Esophagus squamous epithelium (tissue), 4 donors: ENCODE measurements at regions not wholly inside any gene's neighbourhood (a gene's known extent, or its start where the extent isn't known, plus 50 kb on each side); places are given as distances from the start of the nearest gene placed in this dataset.

Source experiments
- POLR2A ChIP-seq, 4 donors: fragments of 450-650 bp; IDR thresholded peaks; one replicate each; pipeline ENCODE4 v1.6.1; 2017; ENCODE audit warnings: antibody characterized with exemption in 4 of 4, mild to moderate bottlenecking in 4 of 4, moderate library complexity in 3 of 4
- TF ChIP-seq, protein P1 (sequence below), 6 experiments: fragments of 450-650 bp in 4 of 6; fragments of 200-600 bp in 2 of 6; sonication (generic) in 2 of 6; IDR thresholded peaks; one replicate each; pipeline ENCODE4 v1.5.1; 2016 to 2019; ENCODE audit warnings: antibody characterized with exemption in 6 of 6, mild to moderate bottlenecking in 4 of 6, moderate library complexity in 4 of 6

DNA sequence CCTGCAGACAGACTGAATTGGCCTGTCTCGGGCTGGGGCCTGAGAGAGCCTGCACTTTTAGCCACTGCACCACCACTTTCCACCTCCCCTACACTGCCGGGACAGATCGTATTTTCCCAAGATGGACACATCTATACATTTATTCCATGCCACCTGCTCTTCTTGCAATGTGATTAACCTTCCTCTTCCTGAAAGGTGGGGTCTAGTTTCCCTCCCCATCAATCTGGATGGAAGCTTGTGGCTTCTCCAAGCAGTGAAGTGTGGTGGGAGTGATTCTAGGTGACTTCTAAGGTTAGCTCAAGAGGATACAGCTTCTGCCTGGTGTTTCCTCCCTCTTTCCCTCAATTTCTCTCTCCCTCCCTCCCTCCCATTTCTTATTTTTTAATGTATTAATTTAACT, 143.7 kb downstream of the GPCPD1 start:
- TF ChIP-seq, protein P1, sequence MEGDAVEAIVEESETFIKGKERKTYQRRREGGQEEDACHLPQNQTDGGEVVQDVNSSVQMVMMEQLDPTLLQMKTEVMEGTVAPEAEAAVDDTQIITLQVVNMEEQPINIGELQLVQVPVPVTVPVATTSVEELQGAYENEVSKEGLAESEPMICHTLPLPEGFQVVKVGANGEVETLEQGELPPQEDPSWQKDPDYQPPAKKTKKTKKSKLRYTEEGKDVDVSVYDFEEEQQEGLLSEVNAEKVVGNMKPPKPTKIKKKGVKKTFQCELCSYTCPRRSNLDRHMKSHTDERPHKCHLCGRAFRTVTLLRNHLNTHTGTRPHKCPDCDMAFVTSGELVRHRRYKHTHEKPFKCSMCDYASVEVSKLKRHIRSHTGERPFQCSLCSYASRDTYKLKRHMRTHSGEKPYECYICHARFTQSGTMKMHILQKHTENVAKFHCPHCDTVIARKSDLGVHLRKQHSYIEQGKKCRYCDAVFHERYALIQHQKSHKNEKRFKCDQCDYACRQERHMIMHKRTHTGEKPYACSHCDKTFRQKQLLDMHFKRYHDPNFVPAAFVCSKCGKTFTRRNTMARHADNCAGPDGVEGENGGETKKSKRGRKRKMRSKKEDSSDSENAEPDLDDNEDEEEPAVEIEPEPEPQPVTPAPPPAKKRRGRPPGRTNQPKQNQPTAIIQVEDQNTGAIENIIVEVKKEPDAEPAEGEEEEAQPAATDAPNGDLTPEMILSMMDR (IDR thresholded peaks at IDR 0.05) = no peak
- TF ChIP-seq POLR2A (IDR thresholded peaks at IDR 0.05) = no peak
